ENCODE measurements at regions not wholly inside any gene's neighbourhood (a gene's known extent, or its start where the extent isn't known, plus 50 kb on each side); places are given as distances from the start of the nearest gene placed in this dataset.

- ATAC-seq: no peak
- no peak overlapping the region for H3K27ac Mint-ChIP-seq
These were observed 190.7 kb downstream of the OR13H1 start for GRCh38 chrX:131734621-131735020.

GRCh38 chrX:131735127-131735526 is 191.3 kb downstream of the OR13H1 start:
- no peaks in the 10 kb centered on the region for H3K36me3 Mint-ChIP-seq
- ATAC-seq: no peak
- no peak overlapping the region for H3K27ac Mint-ChIP-seq
- H3K9me3 Mint-ChIP-seq: no peaks in the 10 kb centered on the region
- no peaks in the 10 kb centered on the region for H3K4me1 Mint-ChIP-seq
- DNase-seq (ENCODE audit: low spot score in 2 of 2): no peak
- no peak overlapping the region for H3K4me3 Mint-ChIP-seq

More at GRCh38 chrX:131734621-131735020, 190.7 kb downstream of the OR13H1 start:
- Mint-ChIP-seq H3K36me3 (no peaks in the 10 kb centered on the region), H3K4me1 (no peaks in the 10 kb centered on the region), H3K9me3 (no peaks in the 10 kb centered on the region), H3K4me3 (no peak overlapping the region)
- no peak for DNase-seq (ENCODE audit: low spot score in 2 of 2)

GRCh38 chrX:131739823-131740222 is 195.9 kb downstream of the OR13H1 start:
- Mint-ChIP-seq H3K36me3 (no peaks in the 10 kb centered on the region), H3K4me3 (no peak overlapping the region), H3K4me1 (no peaks in the 10 kb centered on the region), H3K27ac (no peak overlapping the region), H3K9me3 (peaks cover 4% of the 10 kb centered on the region)
- ATAC-seq (no peak), DNase-seq (ENCODE audit: low spot score in 2 of 2) (no peak)

- no peak overlapping the region for H3K4me3 Mint-ChIP-seq
- H3K27ac Mint-ChIP-seq: no peak overlapping the region
- DNase-seq (ENCODE audit: low spot score in 2 of 2): no peak
- H3K9me3 Mint-ChIP-seq: peaks cover 4% of the 10 kb centered on the region
- no peaks in the 10 kb centered on the region for H3K4me1 Mint-ChIP-seq
- no peak for ATAC-seq
- no peaks in the 10 kb centered on the region for H3K36me3 Mint-ChIP-seq
These were observed 197.3 kb downstream of the OR13H1 start for GRCh38 chrX:131741103-131741581.

GRCh38 chrX:131745942-131746489 is 202.1 kb downstream of the OR13H1 start:
- DNase-seq (ENCODE audit: low spot score in 2 of 2) (no peak), ATAC-seq (no peak)
- no peaks in the 10 kb centered on the region for H3K4me1 Mint-ChIP-seq
- H3K27ac Mint-ChIP-seq: no peak overlapping the region
- H3K4me3 Mint-ChIP-seq: no peak overlapping the region
- no peaks in the 10 kb centered on the region for H3K9me3 Mint-ChIP-seq
- no peaks in the 10 kb centered on the region for H3K36me3 Mint-ChIP-seq

GRCh38 chrX:131746491-131746968 is 202.7 kb downstream of the OR13H1 start:
- H3K9me3 Mint-ChIP-seq: no peaks in the 10 kb centered on the region

GRCh38 chrX:131747173-131747572 is 203.3 kb downstream of the OR13H1 start:
- Mint-ChIP-seq H3K4me3 (no peak overlapping the region), H3K27ac (no peak overlapping the region), H3K36me3 (no peaks in the 10 kb centered on the region), H3K4me1 (no peaks in the 10 kb centered on the region), H3K9me3 (no peaks in the 10 kb centered on the region)
- no peak for ATAC-seq
- DNase-seq (ENCODE audit: low spot score in 2 of 2): no peak

More at GRCh38 chrX:131746491-131746968, 202.7 kb downstream of the OR13H1 start:
- no peaks in the 10 kb centered on the region for H3K36me3 Mint-ChIP-seq
- no peak overlapping the region for H3K4me3 Mint-ChIP-seq
- H3K27ac Mint-ChIP-seq: no peak overlapping the region
- DNase-seq (ENCODE audit: low spot score in 2 of 2): no peak
- H3K4me1 Mint-ChIP-seq: no peaks in the 10 kb centered on the region
- no peak for ATAC-seq

GRCh38 chrX:131752493-131753198 is 208.8 kb downstream of the OR13H1 start:
- Mint-ChIP-seq H3K4me1 (no peaks in the 10 kb centered on the region), H3K9me3 (no peaks in the 10 kb centered on the region), H3K27ac (no peak overlapping the region), H3K4me3 (no peak overlapping the region), H3K36me3 (no peaks in the 10 kb centered on the region)
- DNase-seq (ENCODE audit: low spot score in 2 of 2): no peak
- ATAC-seq: no peak

GRCh38 chrX:131762802-131763234 is 218.9 kb downstream of the OR13H1 start:
- Mint-ChIP-seq H3K36me3 (no peaks in the 10 kb centered on the region), H3K4me3 (no peak overlapping the region), H3K9me3 (no peaks in the 10 kb centered on the region), H3K4me1 (no peaks in the 10 kb centered on the region), H3K27ac (no peak overlapping the region)
- ATAC-seq (no peak), DNase-seq (ENCODE audit: low spot score in 2 of 2) (no peak)

- Mint-ChIP-seq H3K36me3 (no peaks in the 10 kb centered on the region), H3K4me3 (no peak overlapping the region), H3K9me3 (no peaks in the 10 kb centered on the region), H3K4me1 (no peaks in the 10 kb centered on the region), H3K27ac (no peak overlapping the region)
- DNase-seq (ENCODE audit: low spot score in 2 of 2) (no peak), ATAC-seq (no peak)
These were observed 219.8 kb downstream of the OR13H1 start for GRCh38 chrX:131763674-131764073.

GRCh38 chrX:131764216-131764615 is 220.3 kb downstream of the OR13H1 start:
- H3K4me3 Mint-ChIP-seq: no peak overlapping the region

GRCh38 chrX:131778269-131779218 is 234.7 kb downstream of the OR13H1 start:
- H3K4me3 Mint-ChIP-seq: no peak overlapping the region
- H3K9me3 Mint-ChIP-seq: no peaks in the 10 kb centered on the region
- no peaks in the 10 kb centered on the region for H3K36me3 Mint-ChIP-seq
- no peak for DNase-seq (ENCODE audit: low spot score in 2 of 2)
- ATAC-seq: no peak
- H3K27ac Mint-ChIP-seq: no peak overlapping the region
- no peaks in the 10 kb centered on the region for H3K4me1 Mint-ChIP-seq

More at GRCh38 chrX:131764216-131764615, 220.3 kb downstream of the OR13H1 start:
- no peaks in the 10 kb centered on the region for H3K36me3 Mint-ChIP-seq
- H3K4me1 Mint-ChIP-seq: no peaks in the 10 kb centered on the region
- H3K27ac Mint-ChIP-seq: no peak overlapping the region
- H3K9me3 Mint-ChIP-seq: no peaks in the 10 kb centered on the region
- ATAC-seq: no peak
- DNase-seq (ENCODE audit: low spot score in 2 of 2): no peak

- no peak overlapping the region for H3K27ac Mint-ChIP-seq
- no peaks in the 10 kb centered on the region for H3K36me3 Mint-ChIP-seq
- H3K4me3 Mint-ChIP-seq: no peak overlapping the region
- DNase-seq (ENCODE audit: low spot score in 2 of 2) (no peak), ATAC-seq (no peak)
- no peaks in the 10 kb centered on the region for H3K9me3 Mint-ChIP-seq
- no peaks in the 10 kb centered on the region for H3K4me1 Mint-ChIP-seq
These were observed 235.4 kb downstream of the OR13H1 start for GRCh38 chrX:131779306-131779705.

- Mint-ChIP-seq H3K36me3 (no peaks in the 10 kb centered on the region), H3K27ac (no peak overlapping the region), H3K4me3 (no peak overlapping the region), H3K9me3 (no peaks in the 10 kb centered on the region), H3K4me1 (no peaks in the 10 kb centered on the region)
- DNase-seq (ENCODE audit: low spot score in 2 of 2) (no peak), ATAC-seq (no peak)
These were observed 235.9 kb downstream of the OR13H1 start for GRCh38 chrX:131779741-131780140.

GRCh38 chrX:131782646-131783045 is 238.8 kb downstream of the OR13H1 start:
- ATAC-seq: no peak
- H3K9me3 Mint-ChIP-seq: no peaks in the 10 kb centered on the region
- no peaks in the 10 kb centered on the region for H3K36me3 Mint-ChIP-seq
- no peak overlapping the region for H3K27ac Mint-ChIP-seq
- no peak overlapping the region for H3K4me3 Mint-ChIP-seq
- H3K4me1 Mint-ChIP-seq: no peaks in the 10 kb centered on the region
- no peak for DNase-seq (ENCODE audit: low spot score in 2 of 2)

All from stimulated activated effector memory CD8-positive, alpha-beta T cell treated with anti-CD3 and anti-CD28 coated beads, Interleukin-12 subunit alpha, Interleukin-12 subunit beta, amount 100 ng/mL, for 72 hours (primary cell).